NCI-H1105 (cell line): ENCODE measurements at regions not wholly inside any gene's neighbourhood (a gene's known extent, or its start where the extent isn't known, plus 50 kb on each side); places are given as distances from the start of the nearest gene placed in this dataset.

Experiments
- DNase-seq: peaks from one replicate; lab custom pipeline; 2025; lab: John Stamatoyannopoulos, UW

GRCh38 chr1:34270181-34270580 is 93.5 kb downstream of the C1orf94 start:
- DNase-seq = no peak

- no peak for DNase-seq
These were observed 95.4 kb downstream of the C1orf94 start for GRCh38 chr1:34272152-34272551.

- no peak for DNase-seq
These were observed 98.4 kb downstream of the C1orf94 start for GRCh38 chr1:34275150-34275549.

- no peak for DNase-seq
These were observed 99.9 kb downstream of the C1orf94 start for GRCh38 chr1:34276606-34277005.

GRCh38 chr1:34277150-34277549 is 100.4 kb downstream of the C1orf94 start:
- DNase-seq = no peak

GRCh38 chr1:34278211-34278610 is 101.5 kb downstream of the C1orf94 start:
- DNase-seq = no peak

GRCh38 chr1:34279971-34280370 is 103.3 kb downstream of the C1orf94 start:
- DNase-seq = no peak

GRCh38 chr1:34280509-34280908 is 103.8 kb downstream of the C1orf94 start:
- DNase-seq = no peak

- DNase-seq = no peak
These were observed 106.4 kb downstream of the C1orf94 start for GRCh38 chr1:34283142-34283541.

- DNase-seq = no peak
These were observed 109.8 kb downstream of the C1orf94 start for GRCh38 chr1:34286511-34286910.

GRCh38 chr1:34290831-34291230 is 114.1 kb downstream of the C1orf94 start:
- DNase-seq = no peak

GRCh38 chr1:34292472-34292871 is 115.8 kb downstream of the C1orf94 start:
- no peak for DNase-seq

- DNase-seq = no peak
These were observed 119.4 kb downstream of the C1orf94 start for GRCh38 chr1:34296059-34296458.

- no peak for DNase-seq
These were observed 126.1 kb downstream of the C1orf94 start for GRCh38 chr1:34302798-34303197.

GRCh38 chr1:34303218-34303617 is 126.5 kb downstream of the C1orf94 start:
- DNase-seq = no peak

GRCh38 chr1:34306568-34306967 is 129.9 kb downstream of the C1orf94 start:
- no peak for DNase-seq

GRCh38 chr1:34312359-34312758 is 135.7 kb downstream of the C1orf94 start:
- no peak for DNase-seq

- DNase-seq = no peak
These were observed 139.3 kb downstream of the C1orf94 start for GRCh38 chr1:34315974-34316373.

GRCh38 chr1:34316773-34317172 is 140.1 kb downstream of the C1orf94 start:
- DNase-seq = no peak

GRCh38 chr1:34319218-34319617 is 142.5 kb downstream of the C1orf94 start:
- no peak for DNase-seq

GRCh38 chr1:34320053-34320669 is 143.5 kb downstream of the C1orf94 start:
- DNase-seq = peak; percentile 1

GRCh38 chr1:34322969-34323368 is 146.3 kb downstream of the C1orf94 start:
- DNase-seq = no peak

GRCh38 chr1:34324879-34325440 is 148.3 kb downstream of the C1orf94 start:
- no peak for DNase-seq

- DNase-seq = no peak
These were observed 151.6 kb downstream of the C1orf94 start for GRCh38 chr1:34328281-34328799.
